PC-3 (cell line): ENCODE measurements at regions not wholly inside any gene's neighbourhood (a gene's known extent, or its start where the extent isn't known, plus 50 kb on each side); places are given as distances from the start of the nearest gene placed in this dataset.

Experiments
- EZH2 ChIP-seq: fragments of 300-600 bp; sonication (generic); IDR thresholded peaks from one replicate; pipeline ENCODE4 v1.6.1; 2017; ENCODE audit warnings: antibody characterized with exemption, mild to moderate bottlenecking, low read length; ENCODE audit not compliant: unreplicated experiment
- EZH2phosphoT487 ChIP-seq: fragments of 300-600 bp; sonication (generic); IDR thresholded peaks from 2 replicates; pipeline ENCODE4 v1.6.1; 2018; ENCODE audit warnings: mild to moderate bottlenecking, antibody characterized with exemption, low read length, borderline replicate concordance
- TF ChIP-seq, protein P1 (sequence below): fragments of 300-600 bp; sonication (generic); conservative IDR thresholded peaks from 2 replicates; pipeline ENCODE4 v1.5.1; 2017; ENCODE audit warnings: antibody characterized with exemption, low read depth, mild to moderate bottlenecking, low read length

DNA sequence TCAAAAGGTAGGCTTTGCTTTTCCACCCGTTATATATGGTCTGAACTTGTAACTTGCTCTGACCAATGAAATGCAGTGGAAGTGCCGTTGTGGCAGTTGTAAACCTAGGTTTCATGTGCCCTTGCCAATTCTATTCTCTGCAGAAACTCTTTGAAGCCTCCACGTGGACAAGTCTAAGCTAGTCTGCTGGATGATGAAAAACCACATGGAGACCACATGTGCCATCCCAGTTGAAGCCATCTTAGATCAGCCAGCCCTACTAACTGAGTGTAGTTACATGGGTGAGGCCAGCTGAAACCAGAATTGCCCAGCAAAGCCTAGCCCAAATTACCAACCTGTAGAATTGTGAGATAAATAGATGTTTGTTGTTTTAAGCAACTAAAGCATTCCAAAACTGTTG is 183.7 kb upstream of the KCNH8 start:
- TF ChIP-seq, protein P1, sequence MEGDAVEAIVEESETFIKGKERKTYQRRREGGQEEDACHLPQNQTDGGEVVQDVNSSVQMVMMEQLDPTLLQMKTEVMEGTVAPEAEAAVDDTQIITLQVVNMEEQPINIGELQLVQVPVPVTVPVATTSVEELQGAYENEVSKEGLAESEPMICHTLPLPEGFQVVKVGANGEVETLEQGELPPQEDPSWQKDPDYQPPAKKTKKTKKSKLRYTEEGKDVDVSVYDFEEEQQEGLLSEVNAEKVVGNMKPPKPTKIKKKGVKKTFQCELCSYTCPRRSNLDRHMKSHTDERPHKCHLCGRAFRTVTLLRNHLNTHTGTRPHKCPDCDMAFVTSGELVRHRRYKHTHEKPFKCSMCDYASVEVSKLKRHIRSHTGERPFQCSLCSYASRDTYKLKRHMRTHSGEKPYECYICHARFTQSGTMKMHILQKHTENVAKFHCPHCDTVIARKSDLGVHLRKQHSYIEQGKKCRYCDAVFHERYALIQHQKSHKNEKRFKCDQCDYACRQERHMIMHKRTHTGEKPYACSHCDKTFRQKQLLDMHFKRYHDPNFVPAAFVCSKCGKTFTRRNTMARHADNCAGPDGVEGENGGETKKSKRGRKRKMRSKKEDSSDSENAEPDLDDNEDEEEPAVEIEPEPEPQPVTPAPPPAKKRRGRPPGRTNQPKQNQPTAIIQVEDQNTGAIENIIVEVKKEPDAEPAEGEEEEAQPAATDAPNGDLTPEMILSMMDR = no peak
- no peak for TF ChIP-seq EZH2
- TF ChIP-seq EZH2phosphoT487 = no peak
